ENCODE measurements at regions not wholly inside any gene's neighbourhood (a gene's known extent, or its start where the extent isn't known, plus 50 kb on each side); places are given as distances from the start of the nearest gene placed in this dataset.

DNA sequence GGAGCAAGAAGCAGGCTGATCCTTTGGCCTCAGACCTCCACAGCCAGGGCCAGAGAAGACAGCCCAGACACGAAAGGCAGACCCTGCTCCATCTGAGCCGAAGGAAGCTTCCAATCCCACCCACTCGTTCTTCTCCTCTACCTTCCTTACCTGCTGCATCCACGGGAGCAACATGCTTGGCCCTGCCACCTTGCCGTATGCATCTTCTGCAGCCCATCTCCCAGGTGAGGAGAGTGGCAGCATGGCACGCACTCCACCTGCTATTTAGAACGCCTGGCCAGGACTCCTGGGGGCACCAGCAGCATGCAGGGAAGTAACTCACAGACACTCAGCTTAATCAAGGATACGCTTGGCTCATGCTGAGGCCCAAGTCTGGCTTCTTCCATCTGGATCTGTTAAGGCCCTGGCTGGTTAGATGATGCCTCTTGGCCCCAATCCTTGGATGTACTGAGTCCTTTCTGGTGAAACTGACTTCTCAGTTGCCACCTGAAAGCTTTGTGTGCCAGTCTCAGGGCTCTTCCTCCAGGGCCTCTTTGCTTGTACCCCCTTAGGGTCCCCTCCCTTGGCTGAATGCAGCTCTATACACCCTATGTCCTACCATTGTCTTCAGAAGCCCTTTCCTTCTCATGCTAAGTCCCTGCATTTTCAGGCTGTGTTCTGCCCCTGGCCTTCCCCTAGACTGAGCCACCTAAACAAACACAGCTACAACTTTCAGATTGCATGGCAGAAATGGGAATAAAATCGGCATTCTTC, 604.9 kb downstream of the BUD13 start:
- intact Hi-C loops (cut with DNase I) = no loop called here
- H3K4me3 ChIP-seq = no peak overlapping the region
- DNase-seq = no peak
- H3K27me3 ChIP-seq = peaks cover 0 to 7% (median 0%) of the 10 kb centered on the region in 3 donors
- H3K36me3 ChIP-seq = no peaks in the 10 kb centered on the region
- no peak overlapping the region for H3K27ac ChIP-seq
- H3K9me3 ChIP-seq = no peaks in the 10 kb centered on the region
- no peaks in the 10 kb centered on the region for H3K4me1 ChIP-seq
- WGBS, 2 donors = 89 to 91% methylated on average over 9 of the region's 9 CpGs
- TF ChIP-seq POLR2A (IDR thresholded peaks at IDR 0.05) (no peak), EP300 (IDR thresholded peaks at IDR 0.05) (no peak), POLR2AphosphoS5 (IDR thresholded peaks at IDR 0.05) (no peak)
- TF ChIP-seq, protein P1, sequence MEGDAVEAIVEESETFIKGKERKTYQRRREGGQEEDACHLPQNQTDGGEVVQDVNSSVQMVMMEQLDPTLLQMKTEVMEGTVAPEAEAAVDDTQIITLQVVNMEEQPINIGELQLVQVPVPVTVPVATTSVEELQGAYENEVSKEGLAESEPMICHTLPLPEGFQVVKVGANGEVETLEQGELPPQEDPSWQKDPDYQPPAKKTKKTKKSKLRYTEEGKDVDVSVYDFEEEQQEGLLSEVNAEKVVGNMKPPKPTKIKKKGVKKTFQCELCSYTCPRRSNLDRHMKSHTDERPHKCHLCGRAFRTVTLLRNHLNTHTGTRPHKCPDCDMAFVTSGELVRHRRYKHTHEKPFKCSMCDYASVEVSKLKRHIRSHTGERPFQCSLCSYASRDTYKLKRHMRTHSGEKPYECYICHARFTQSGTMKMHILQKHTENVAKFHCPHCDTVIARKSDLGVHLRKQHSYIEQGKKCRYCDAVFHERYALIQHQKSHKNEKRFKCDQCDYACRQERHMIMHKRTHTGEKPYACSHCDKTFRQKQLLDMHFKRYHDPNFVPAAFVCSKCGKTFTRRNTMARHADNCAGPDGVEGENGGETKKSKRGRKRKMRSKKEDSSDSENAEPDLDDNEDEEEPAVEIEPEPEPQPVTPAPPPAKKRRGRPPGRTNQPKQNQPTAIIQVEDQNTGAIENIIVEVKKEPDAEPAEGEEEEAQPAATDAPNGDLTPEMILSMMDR (IDR thresholded peaks at IDR 0.05) = no peak

DNA sequence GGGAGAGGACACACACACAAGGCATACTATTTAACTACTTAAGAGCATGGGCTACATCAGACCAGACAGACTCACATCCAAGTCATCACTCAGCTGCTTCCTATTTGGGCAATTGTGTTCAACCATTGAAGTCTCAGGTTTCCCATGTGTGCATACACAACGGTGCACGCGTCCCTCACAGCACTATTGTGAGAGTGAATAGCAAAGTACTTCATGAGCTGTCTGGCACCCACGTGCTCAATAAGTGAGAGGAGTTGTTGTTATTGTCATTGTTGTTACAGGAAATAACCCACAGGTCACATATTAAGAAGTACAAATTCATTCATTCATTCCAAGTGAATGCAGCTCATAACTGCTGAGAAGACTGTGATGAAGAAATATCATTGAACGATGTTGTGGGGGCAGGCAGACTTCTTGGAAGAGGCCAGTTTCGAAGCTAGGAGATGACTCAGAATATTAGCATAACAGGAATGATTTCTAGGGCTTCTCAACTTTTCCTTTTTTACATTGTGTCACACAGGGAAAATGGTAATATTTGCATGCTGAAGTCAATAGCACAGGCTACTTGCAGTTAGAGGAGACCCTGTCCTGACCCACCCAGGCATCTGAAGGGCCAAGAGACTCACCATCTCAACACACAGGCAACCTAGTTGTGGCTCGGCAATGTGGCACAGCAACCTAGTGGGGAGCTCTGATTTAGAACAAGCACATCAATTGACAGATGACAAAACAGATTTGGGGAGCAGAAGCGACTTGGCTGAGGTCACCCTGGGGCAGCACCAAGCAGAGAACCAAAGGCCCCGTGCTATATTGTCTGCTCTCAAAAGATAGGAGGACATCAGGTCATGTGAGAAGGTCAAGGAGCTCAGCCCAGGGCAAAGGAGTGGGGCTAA, 606.0 kb downstream of the BUD13 start:
- Histone ChIP-seq H3K27ac (no peak overlapping the region), H3K4me3 (no peak overlapping the region), H3K9me3 (no peaks in the 10 kb centered on the region), H3K27me3 (peaks cover 0 to 7% (median 0%) of the 10 kb centered on the region in 3 donors), H3K36me3 (no peaks in the 10 kb centered on the region), H3K4me1 (no peaks in the 10 kb centered on the region)
- intact Hi-C loops (cut with DNase I) = no loop called here
- TF ChIP-seq POLR2A (IDR thresholded peaks at IDR 0.05) (no peak), EP300 (IDR thresholded peaks at IDR 0.05) (no peak), POLR2AphosphoS5 (IDR thresholded peaks at IDR 0.05) (no peak)
- TF ChIP-seq, protein P1 (IDR thresholded peaks at IDR 0.05) = no peak
- WGBS, 2 donors = 60 to 84% methylated on average over 9 of the region's 9 CpGs
- DNase-seq = no peak

DNA sequence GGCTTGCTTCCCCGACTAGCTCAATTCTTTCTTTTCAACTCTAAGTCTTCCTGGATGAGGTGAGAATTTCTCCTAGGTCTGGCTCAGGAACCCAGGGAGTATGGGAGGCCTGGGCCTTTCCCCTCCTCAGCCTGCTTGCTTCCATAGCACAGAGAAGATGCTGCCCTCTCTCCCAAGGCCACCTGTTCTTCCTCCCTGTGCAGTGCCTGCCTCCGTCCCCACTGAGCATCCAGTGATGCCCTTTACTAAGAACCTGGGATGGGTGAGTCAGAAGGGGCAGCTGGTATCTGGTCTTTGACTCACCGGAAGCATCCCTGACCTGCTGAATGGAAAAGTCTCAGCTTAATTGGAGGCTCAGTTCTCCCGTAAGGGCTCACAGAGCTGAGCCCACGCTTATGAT, 607.9 kb downstream of the BUD13 start:
- DNase-seq = no peak
- no peak overlapping the region for H3K4me3 ChIP-seq
- H3K36me3 ChIP-seq = no peaks in the 10 kb centered on the region
- no peaks in the 10 kb centered on the region for H3K9me3 ChIP-seq
- H3K27ac ChIP-seq = no peak overlapping the region
- 70 to 91% methylated on average over 5 of the region's 5 CpGs for WGBS, 2 donors
- H3K27me3 ChIP-seq = peaks cover 0 to 7% (median 0%) of the 10 kb centered on the region in 3 donors
- no peaks in the 10 kb centered on the region for H3K4me1 ChIP-seq
- TF ChIP-seq, protein P1 (IDR thresholded peaks at IDR 0.05) = no peak
- TF ChIP-seq POLR2AphosphoS5 (IDR thresholded peaks at IDR 0.05) (no peak), POLR2A (IDR thresholded peaks at IDR 0.05) (no peak), EP300 (IDR thresholded peaks at IDR 0.05) (no peak)
- intact Hi-C loops (cut with DNase I) = no loop called here

DNA sequence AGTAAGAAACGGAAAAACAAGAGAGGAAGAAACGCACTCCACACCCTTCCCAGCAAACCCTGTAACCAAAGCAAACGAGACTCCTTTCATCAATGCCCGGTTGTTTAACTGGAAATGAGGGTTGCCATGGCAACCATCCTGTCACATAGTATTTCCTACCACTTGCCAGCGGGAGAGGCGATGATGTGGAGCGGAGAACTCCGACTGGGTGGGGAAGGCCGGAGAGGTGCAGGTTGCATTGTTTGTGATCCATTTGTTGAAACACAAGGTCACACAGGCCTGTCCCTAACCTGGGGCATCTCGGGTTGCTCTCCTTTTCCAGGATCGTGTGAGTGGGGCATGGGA, 609.9 kb downstream of the BUD13 start:
- H3K9me3 ChIP-seq = no peaks in the 10 kb centered on the region
- 19 to 31% methylated on average over 11 of the region's 11 CpGs for WGBS, 2 donors
- H3K27ac ChIP-seq = no peak overlapping the region
- H3K27me3 ChIP-seq = peaks cover 0 to 7% (median 0%) of the 10 kb centered on the region in 3 donors
- TF ChIP-seq POLR2AphosphoS5 (IDR thresholded peaks at IDR 0.05) (no peak), EP300 (IDR thresholded peaks at IDR 0.05) (no peak), POLR2A (IDR thresholded peaks at IDR 0.05) (no peak)
- TF ChIP-seq, protein P1 (IDR thresholded peaks at IDR 0.05) = no peak
- DNase-seq = no peak
- intact Hi-C loops (cut with DNase I) = no loop called here
- no peaks in the 10 kb centered on the region for H3K4me1 ChIP-seq
- no peaks in the 10 kb centered on the region for H3K36me3 ChIP-seq
- no peak overlapping the region for H3K4me3 ChIP-seq
